HG02588 (cell line): ENCODE measurements at regions not wholly inside any gene's neighbourhood (a gene's known extent, or its start where the extent isn't known, plus 50 kb on each side); places are given as distances from the start of the nearest gene placed in this dataset.

Experiments
- ATAC-seq: cut with Tn5 transposase; IDR thresholded peaks from one replicate; pipeline ENCODE4 v1.9.1; 2021; ENCODE audit warnings: mild to moderate bottlenecking, moderate library complexity; ENCODE audit not compliant: unreplicated experiment

- no peak for ATAC-seq
These were observed 1103.4 kb downstream of the LRFN5 start for GRCh38 chr14:42710071-42710470.

- no peak for ATAC-seq
These were observed 1096.8 kb downstream of the LRFN5 start for GRCh38 chr14:42703501-42703900.

GRCh38 chr14:42687421-42687820 lies 1080.7 kb downstream of the LRFN5 start:
- ATAC-seq, result no peak

DNA sequence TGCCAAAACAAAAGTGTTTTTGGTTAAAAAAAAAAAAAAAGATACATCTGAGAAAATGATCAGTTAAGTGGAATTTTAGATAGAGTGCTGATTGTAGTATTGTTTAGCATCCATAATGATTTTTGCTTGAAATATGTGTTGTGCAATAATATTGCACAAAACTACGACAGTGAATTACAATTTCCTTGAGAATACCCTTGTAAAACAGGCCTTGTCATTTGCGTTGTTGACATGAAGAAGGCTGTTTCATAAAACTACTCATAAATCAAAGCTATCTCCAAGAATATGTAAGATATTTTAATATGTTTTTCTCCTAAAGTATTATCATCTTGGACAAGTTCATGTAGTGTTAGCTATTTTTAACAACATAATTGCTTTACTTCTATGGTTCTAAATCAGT lies 1077.0 kb downstream of the LRFN5 start:
- ATAC-seq, result no peak

DNA sequence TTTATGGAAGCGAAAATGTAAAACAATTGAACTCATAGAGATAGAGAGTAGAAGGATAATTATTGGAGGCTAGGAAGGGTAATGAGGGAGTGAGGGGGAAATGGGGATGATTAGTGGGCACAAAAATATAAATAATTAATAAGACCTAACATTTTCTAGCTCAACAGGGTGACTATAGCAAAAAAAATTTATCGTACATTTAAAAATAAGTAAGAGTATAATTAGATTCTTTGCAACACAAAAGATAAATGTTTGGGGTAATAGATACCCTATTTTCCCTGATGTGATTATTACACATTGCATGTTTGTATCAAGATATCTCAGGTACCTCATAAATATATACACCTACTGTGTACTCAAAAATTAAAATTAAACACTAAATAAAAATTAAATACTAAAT lies 1070.0 kb downstream of the LRFN5 start:
- no peak for ATAC-seq

GRCh38 chr14:42673963-42674362 lies 1067.3 kb downstream of the LRFN5 start:
- ATAC-seq, result no peak

GRCh38 chr14:42671636-42672035 lies 1065.0 kb downstream of the LRFN5 start:
- no peak for ATAC-seq

- no peak for ATAC-seq
These were observed 1058.4 kb downstream of the LRFN5 start for GRCh38 chr14:42665083-42665482.

- ATAC-seq, result no peak
These were observed 1057.5 kb downstream of the LRFN5 start for GRCh38 chr14:42664190-42664589.

GRCh38 chr14:42654707-42655106 lies 1048.0 kb downstream of the LRFN5 start:
- no peak for ATAC-seq

GRCh38 chr14:42642787-42643186 lies 1036.1 kb downstream of the LRFN5 start:
- no peak for ATAC-seq

DNA sequence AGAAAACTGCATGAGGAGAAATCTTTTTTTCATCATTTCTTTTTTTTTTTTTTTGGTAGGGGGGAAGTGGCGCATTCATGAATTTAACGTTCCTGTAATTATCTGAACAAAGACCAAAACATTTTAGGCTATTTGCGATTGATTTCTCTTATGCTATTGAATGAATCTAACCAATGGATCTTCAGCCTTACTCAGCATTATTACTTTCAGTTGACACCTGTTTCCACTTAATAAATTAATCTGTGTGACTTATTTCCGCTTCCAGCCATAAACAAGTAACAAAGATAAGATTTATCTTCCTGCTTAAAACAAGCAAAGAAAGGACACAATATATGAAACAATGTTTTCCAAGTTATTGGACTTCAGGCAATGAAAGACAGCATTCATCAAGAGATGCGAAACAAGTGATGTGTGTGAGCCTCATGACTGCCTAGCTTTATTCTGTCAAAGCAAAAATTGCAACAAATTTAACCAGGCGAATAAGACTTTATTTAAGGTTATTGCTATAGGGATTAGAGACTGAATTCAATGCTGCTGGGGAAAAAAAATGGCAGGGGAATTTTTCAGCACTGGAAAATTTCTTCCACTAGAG lies 1026.9 kb downstream of the LRFN5 start:
- ATAC-seq, result no peak

DNA sequence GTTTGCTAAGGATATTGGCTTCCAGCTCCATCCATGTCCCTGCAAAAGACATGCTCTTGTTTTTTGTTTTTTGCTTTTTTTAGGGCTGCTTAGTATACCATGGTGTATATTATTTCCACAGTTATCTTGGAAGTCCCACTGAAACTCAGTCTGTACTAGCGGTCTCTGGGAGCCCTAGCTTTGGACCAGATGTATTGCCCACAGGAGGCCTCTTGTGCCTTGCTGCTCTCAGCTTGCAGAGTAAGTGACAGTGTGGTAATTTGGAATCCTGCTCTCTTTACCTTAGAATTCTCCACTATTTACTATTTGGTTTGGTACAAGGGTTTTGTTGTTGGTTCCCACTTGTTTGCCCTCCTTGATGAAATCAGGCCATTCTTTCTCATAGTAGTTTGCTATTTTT lies 1022.9 kb downstream of the LRFN5 start:
- no peak for ATAC-seq

GRCh38 chr14:42628602-42629001 lies 1021.9 kb downstream of the LRFN5 start:
- no peak for ATAC-seq

DNA sequence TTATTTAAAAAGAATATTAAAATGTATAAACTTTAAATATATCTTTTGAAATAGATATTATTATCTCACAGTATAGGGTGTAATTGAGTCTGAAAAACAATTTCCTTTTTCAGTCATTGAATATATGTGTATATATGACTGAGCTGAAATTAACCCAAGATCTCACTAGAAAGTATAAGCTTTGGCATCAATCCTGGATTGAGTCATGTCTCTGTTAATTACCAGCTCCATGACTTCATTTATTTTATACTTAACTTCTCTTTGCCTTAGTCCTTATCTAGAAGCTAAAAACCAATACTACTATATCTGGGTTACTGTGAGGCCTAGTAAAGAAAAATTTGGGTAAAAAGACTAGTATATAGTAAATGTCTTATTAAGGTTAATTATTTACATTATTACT lies 1020.3 kb downstream of the LRFN5 start:
- ATAC-seq, result no peak

DNA sequence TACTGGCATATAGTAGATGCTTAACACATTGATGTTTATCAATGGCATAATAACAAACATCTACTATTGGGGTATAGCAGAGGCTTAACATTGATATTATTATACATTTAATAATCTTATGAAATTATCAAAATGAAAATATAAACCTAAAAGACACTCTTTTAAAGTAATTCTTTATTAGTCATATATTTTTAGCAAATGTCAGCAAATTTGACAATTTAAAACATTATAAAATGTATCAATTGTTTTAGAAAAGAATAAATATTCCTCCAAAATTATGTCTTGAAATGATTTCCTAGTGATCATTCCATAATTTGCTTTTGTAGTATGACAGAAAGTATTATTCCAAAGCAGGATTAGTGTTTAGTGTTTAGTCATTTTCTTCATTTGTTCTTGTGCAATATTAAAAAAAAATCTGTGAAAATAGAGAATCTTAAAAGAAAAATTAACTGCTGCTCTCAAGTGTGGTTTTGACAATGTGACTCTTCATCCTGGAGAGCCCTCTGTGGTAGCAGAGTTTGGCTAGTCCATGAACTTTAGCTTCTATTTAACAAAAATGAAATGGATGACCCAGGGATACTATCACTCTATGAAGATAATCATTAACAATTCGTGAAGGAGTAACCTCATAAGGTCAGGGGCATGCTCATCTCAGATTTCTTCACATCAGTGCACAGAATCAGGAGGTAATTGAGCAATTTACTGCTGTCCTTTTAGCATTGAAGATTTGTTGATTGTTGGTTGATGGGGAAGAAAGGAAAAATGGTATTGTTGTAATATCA lies 1018.5 kb downstream of the LRFN5 start:
- no peak for ATAC-seq

DNA sequence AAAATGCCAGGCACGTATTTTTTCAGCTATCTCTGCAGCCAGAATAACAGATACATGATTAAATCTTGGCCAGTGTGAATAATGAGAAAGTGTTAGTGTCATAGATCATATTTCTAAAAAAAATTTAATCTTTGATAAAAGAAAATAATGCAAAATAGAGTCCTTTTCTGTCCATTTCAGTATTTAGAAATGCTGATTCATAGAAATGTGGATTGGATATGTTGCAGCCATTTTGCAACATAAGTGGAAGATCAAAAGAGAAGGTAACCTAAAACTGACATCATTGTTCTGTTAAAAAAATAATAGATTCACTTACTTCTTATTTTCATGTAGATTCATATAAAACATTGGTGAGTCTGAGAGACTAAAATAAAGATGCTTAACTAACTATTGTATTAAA lies 1010.3 kb downstream of the LRFN5 start:
- ATAC-seq, result no peak

DNA sequence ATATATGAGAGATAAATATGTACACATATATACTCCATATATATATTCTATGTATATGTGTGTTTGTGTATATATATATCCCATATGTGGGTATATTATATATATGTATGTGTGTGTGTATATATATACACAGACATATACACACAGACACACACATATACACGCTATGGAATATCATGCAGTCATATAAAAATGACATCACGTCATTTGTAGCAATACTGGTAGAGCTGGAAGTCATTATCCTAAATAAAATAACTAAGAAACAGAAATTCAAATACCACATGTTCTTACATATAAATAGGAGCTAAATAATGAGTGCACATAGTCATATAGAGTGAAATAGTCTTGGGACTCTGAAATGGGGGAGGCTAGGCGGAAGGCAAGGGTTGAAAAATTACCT lies 1000.2 kb downstream of the LRFN5 start:
- no peak for ATAC-seq

DNA sequence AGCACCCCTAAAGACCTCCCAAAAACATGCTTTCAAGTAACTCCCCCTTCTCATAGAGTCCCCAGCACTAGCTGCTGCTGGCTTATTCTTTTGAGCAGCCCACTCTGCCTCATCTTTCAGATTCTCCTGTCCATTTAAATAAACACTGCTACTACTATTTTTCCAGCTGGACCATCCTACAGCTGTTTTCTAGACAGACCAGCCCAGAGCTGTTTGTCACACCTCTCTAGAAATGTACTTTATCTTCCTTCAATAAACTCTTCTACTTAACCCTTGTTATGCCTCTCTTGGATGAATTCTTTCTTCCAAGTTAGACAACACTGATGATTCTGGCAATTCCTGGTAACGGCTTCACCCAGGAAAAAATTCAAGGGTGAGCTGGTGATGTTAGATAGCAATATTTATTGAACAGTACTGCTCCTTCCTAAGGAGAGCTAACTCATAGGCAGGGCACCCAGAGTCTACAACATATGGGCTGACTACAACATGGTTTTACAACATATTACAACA lies 995.7 kb downstream of the LRFN5 start:
- ATAC-seq, result no peak

GRCh38 chr14:42572032-42572431 lies 965.4 kb downstream of the LRFN5 start:
- ATAC-seq, result no peak

- no peak for ATAC-seq
These were observed 962.6 kb downstream of the LRFN5 start for GRCh38 chr14:42569227-42569626.

- no peak for ATAC-seq
These were observed 958.9 kb downstream of the LRFN5 start for GRCh38 chr14:42565556-42565955.

- ATAC-seq, result no peak
These were observed 956.6 kb downstream of the LRFN5 start for GRCh38 chr14:42563313-42563712.
